NCI-H1092 (cell line): ENCODE measurements at regions not wholly inside any gene's neighbourhood (a gene's known extent, or its start where the extent isn't known, plus 50 kb on each side); places are given as distances from the start of the nearest gene placed in this dataset.

Experiments
- DNase-seq: peaks from one replicate; lab custom pipeline; 2025; lab: John Stamatoyannopoulos, UW

DNA sequence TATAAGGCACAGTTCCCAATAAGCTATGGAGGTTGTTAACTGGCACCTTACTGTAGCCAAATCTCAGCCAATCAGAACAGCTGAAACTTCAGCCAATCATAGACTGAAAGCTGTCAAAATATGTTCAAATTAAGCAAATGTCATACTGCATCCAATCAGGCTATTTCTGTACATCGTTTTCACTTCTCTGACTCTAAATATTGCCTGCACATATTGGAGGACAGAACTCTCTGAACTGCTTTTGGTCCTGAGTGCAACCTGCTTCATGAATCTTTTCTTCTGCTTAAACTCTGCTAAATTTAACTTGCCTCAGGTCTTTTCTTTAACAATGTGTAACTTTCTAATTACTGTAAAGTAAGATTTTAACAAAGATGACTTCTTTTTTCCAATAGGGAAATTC, 1198.9 kb upstream of the PCDH7 start:
- no peak for DNase-seq

GRCh38 chr4:29536745-29537144, 1183.4 kb upstream of the PCDH7 start:
- DNase-seq, result no peak

DNA sequence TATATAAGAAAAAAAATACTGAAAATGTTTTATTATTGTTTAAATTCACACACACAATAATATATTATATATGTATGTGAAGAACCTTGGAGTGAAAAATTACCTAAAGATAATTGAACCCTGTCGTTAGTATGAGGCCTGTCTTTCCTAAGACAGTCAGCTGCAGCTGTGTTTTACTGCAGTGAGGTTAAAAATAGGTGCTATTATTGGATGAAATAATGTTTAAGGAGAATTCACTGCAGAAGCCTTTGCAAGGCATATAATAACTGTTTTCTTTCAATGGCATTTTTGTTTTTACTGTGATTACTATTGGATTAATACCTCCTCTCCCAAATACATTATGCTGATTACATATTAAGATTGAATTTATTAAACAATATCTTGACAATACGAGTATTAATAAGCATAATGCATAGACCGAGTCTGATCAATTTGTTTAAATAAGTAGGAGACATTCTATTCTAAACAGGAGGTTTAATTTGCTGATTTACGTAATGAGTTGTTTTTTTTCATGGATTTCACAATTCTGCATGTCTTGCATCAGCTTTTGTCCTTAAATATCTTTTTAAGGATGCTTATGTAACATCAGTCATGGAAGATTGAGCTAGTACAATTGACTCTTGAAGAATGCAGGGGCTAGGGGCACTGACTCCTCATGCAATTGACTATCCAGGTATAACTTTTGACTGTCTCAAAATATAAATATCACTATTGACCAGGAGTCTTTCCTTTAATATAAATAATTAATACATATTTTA, 1181.1 kb upstream of the PCDH7 start:
- no peak for DNase-seq

GRCh38 chr4:29540439-29541102, 1179.6 kb upstream of the PCDH7 start:
- DNase-seq, result no peak

- no peak for DNase-seq
Observed at GRCh38 chr4:29541757-29542156, 1178.4 kb upstream of the PCDH7 start.

- no peak for DNase-seq
Observed at GRCh38 chr4:29549342-29549741, 1170.8 kb upstream of the PCDH7 start.

- DNase-seq, result no peak
Observed at GRCh38 chr4:29551821-29552220, 1168.3 kb upstream of the PCDH7 start.

DNA sequence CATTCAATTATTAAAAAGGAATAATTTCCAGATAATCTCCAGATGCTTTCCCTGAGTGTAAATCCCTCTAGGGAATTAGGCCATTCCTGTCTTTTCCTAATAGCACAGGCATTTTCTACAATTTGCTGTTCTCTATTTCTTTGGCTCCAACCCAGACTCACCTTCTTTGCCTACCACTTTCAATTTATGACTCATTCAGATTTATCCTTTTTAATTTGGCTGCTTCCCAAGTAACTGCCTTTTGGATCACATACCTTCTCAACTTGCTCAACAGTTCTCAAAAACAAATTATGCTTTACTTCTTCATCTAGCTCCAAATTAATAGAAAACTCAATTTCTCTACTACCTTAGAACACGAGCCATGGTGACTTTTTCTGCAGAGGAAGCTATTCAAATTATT, 1166.3 kb upstream of the PCDH7 start:
- DNase-seq, result no peak

GRCh38 chr4:29558789-29559188, 1161.4 kb upstream of the PCDH7 start:
- no peak for DNase-seq

DNA sequence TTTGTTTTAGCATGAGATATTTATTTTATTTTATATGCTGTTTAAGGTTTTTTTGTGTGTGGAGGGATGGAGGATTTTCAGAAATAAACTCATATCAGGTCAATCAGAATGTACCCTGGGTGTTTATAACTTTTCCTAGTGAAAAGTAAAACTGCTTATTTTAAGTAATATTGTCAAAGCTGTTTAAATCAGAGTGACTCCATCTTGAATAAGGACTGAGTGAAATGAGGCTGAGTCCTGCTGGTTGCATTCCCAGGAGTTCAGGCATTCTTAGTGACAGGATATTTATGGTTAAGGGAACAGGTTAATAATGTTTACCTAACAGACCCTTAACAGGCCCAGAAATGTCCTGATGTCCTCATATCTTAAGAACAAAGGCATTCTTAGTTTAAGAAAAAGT, 1160.9 kb upstream of the PCDH7 start:
- no peak for DNase-seq

GRCh38 chr4:29560452-29560851, 1159.7 kb upstream of the PCDH7 start:
- no peak for DNase-seq

DNA sequence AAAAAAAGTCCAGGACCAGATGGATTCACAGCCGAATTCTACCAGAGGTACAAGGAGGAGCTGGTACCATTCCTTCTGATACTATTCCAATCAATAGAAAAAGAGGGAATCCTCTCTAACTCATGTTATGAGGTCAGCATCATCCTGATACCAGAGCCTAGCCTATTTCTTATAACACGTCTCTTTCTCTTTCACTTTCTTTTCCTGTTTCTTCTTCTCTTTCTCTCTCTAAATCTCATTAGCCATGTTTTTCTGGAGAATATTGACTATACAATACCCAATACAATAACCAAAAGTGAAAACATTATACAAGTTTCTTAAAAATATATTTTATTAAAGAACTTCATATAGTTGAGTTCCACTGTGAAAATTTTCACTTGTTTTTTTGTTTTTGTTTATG, 1154.9 kb upstream of the PCDH7 start:
- no peak for DNase-seq

DNA sequence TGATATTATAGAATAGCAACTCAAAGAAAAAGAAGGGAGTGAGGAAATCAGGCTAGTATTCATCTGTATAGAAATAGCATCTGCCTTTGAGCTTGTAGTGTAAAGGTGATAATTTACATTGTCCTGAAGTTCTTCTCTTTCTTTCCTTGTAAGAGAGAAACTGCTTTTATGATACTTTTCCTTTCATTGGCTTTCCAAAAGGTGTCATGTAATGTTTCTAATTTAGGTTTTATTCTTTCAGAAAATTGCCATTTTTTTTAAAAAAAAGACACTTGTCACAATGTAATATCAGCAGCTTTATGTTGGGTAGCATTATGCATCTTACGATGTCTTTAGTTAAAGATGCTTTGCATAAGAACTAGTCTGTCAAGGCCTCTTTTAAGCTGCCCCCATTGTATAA, 1153.8 kb upstream of the PCDH7 start:
- no peak for DNase-seq

DNA sequence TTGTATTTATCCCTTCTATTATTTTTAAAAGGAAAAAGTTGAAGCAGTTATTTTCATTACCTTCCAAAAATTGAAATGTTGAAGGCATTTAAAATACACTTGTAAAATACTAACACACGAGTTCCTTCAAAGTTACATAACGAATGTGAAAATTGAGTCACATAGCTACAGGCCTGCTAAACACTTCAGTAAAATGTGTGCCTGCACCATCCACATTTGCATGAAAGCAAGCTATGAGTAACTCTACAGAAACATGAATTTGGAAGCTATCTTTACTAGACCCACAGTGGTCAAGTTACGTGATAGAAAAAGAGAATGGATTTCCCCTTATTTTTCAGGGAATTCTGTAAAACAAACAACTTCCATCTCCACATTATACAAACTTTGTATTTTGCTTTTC, 1148.8 kb upstream of the PCDH7 start:
- DNase-seq, result no peak

- DNase-seq, result no peak
Observed at GRCh38 chr4:29578329-29578728, 1141.8 kb upstream of the PCDH7 start.

DNA sequence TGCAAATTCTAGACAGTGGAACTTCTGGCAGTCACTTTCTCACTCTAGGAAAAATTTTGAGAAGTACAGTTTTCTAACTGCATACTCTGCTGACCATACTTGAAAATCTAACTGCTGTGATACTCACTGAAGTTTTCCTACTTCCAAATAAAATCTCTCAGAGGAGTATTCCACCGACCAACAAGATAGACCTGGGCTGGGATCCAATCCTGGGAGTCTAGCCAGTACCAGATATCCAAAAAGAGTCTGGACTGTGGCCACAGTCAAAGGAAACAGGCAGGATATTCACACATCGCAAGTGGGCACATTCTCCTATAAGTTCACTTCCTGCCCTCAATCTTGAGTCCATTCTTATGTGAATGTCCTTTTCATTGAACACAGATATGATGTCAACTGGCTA, 1138.7 kb upstream of the PCDH7 start:
- no peak for DNase-seq

DNA sequence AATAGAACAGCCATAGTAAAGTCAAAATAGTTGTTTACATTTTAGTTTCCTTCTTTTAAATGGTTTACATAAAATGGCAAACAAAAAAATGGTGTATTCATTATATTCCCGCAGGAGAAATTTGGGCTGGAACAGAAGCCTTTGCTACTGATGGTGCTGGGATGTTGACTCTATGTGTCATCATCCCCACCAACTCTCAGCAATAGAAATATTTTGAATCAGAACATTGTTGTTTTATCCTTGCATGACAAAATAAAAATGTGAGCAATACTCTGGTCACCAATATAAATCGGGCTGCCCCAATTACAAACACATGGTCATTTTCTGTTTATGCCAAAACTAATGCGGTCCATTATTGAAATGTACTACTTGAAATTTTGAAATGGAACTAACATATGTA, 1131.6 kb upstream of the PCDH7 start:
- no peak for DNase-seq

DNA sequence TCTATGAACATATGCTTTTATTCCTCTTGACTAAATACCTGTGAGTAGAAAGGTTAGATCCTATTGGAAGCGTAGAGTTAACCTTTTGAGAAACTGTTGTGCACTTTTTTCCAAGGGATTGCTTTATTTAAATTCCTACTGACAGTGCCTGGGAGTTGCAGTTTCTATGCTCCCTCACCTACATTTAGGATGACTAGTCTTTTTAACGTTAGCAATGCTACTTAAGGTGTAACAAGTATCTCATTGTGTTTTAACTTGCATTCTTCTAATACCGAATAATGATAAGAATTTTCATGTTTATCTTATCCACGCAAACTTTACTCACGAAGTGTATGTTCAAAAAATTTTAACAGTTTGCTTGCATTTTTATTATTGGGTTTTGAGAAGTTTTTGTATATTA, 1123.9 kb upstream of the PCDH7 start:
- DNase-seq, result no peak

GRCh38 chr4:29619168-29619567, 1101.0 kb upstream of the PCDH7 start:
- DNase-seq, result no peak

GRCh38 chr4:29632199-29632598, 1088.0 kb upstream of the PCDH7 start:
- no peak for DNase-seq

DNA sequence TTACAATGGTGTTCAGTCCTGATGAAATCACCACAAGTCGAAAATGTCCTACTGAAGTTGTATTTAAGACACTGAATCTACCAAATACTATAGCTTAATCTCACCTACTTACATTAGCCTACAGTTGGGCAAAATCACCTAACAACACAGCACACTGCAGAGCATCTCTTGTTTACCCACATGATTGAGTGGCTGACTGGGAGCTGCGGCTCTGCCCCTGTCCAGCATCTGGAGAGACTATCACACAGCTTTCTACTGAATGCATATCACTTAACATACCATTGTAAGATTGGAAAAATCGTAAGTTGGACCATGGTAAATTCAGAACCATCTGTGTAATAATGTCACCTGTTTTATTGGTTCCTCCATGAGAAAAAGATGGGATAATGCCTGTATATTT, 1083.2 kb upstream of the PCDH7 start:
- DNase-seq, result no peak

DNA sequence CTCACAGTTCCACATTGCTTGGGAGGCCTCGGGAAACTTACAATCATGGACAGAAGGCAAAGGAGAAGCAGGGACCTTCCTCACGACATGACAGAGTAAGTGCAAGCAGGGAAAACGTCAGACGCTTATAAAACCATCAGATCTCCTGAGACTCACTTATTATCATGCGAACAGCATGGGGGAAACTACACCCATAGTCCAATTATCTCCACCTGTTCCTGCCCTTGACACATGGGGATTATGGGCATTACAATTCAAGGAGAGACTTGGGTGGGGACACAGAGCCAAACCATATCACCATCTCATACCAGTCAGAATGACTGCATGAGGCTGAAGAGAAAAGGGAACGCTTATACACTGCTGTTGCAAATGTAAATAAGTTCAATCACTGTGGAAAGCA, 1066.9 kb upstream of the PCDH7 start:
- no peak for DNase-seq

DNA sequence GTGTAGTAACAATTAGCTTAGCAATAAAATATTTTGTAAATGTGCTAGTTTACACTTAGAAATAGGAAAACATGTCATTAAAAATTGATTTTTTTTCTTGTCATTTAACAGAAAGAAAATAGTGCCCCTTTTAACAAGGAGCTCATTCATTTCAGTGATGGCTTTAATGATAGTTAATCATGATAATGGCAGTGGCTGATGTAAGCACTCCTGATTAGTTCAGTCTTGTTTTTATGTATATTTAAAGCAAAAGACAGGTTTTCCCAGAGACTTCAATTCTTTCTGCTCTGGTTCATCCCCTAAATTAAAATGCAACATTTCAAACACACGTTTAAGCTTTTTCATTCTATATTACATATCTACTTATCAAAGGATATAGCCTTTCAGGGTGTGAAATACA, 1039.5 kb upstream of the PCDH7 start:
- DNase-seq, result no peak

DNA sequence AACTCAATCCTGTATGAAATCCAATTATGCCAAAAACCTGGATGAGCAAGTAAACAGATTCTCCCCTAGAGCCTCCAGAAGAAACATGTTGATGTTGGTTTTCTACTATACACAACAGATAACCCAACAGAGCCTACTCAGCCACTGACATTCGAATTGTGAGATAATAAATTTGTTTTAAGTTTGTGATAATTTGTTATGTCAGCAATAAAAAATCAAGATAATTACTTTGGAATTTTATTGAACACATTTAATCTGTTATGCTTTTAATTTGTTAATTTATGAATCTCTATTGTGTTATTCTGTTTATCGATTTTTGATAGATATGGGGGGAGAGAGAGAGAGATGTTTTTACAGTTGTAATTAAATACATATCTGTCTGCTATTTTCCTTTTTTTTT, 1016.1 kb upstream of the PCDH7 start:
- no peak for DNase-seq
